Spleen (tissue), 11 donors: ENCODE measurements at regions not wholly inside any gene's neighbourhood (a gene's known extent, or its start where the extent isn't known, plus 50 kb on each side); places are given as distances from the start of the nearest gene placed in this dataset.

Experiments
- DNase-seq: peaks from one replicate; pipeline ENCODE4 v3.0.0-alpha.2; 2020
- H3K27ac ChIP-seq, 8 donors: fragments of 200-600 bp; sonication (generic) in 7 of 8; 1 replicate in 4 of 8; 2 replicates in 4 of 8; pipeline versions ENCODE4 v1.5.0 to v1.8.0; 2016 to 2021; ENCODE audit warnings: inconsistent platforms in 4 of 8, mild to moderate bottlenecking in 4 of 8, moderate library complexity in 1 of 8
- H3K27me3 ChIP-seq, 7 donors: fragments of 200-600 bp; sonication (generic) in 6 of 7; replicated peaks in 1 of 7; 1 replicate in 4 of 7; 2 replicates in 3 of 7; pipeline versions ENCODE4 v1.5.0 to v1.8.0; 2016 to 2021; ENCODE audit warnings: inconsistent platforms in 3 of 7, mild to moderate bottlenecking in 1 of 7
- H3K36me3 ChIP-seq, 6 donors: fragments of 200-600 bp; sonication (generic) in 5 of 6; 1 replicate in 4 of 6; 2 replicates in 2 of 6; pipeline versions ENCODE4 v1.5.0 to v1.8.0; 2016 to 2021; ENCODE audit warnings: inconsistent platforms in 2 of 6
- H3K4me1 ChIP-seq, 6 donors: fragments of 200-600 bp; sonication (generic) in 5 of 6; 1 replicate in 3 of 6; 2 replicates in 3 of 6; pipeline versions ENCODE4 v1.5.0 to v1.8.0; 2016 to 2021; ENCODE audit warnings: inconsistent platforms in 3 of 6
- H3K4me3 ChIP-seq, 8 donors: fragments of 200-600 bp; sonication (generic) in 7 of 8; 1 replicate in 4 of 8; 2 replicates in 4 of 8; pipeline versions ENCODE4 v1.5.0 to v1.8.0; 2016 to 2021; ENCODE audit warnings: inconsistent platforms in 4 of 8, mild to moderate bottlenecking in 4 of 8, moderate library complexity in 2 of 8
- H3K9me3 ChIP-seq, 8 donors: fragments of 200-600 bp; sonication (generic) in 7 of 8; 1 replicate in 4 of 8; 2 replicates in 4 of 8; pipeline versions ENCODE4 v1.5.0 to v1.8.0; 2016 to 2021; ENCODE audit warnings: inconsistent platforms in 4 of 8
- POLR2A ChIP-seq, 3 donors: fragments of 450-650 bp; IDR thresholded peaks; one replicate each; pipeline ENCODE4 v1.5.1; 2017; ENCODE audit warnings: antibody characterized with exemption in 3 of 3, mild to moderate bottlenecking in 1 of 3
- POLR2AphosphoS5 ChIP-seq, 3 donors: sonication (generic); formaldehyde crosslinking; IDR thresholded peaks; one replicate each; pipeline ENCODE4 v1.5.1; 2017; ENCODE audit warnings: antibody characterized with exemption in 3 of 3
- WGBS, 5 donors: extraction: QIAGEN DNeasy Blood & Tissue Kit in 3 of 5; methylation state at CpG; one replicate each; pipeline versions ENCODE4 v1.1.5 to v1.1.7; 2013 to 2018; 5-methylcytosine and 5-hydroxymethylcytosine counted together
- intact Hi-C: fragments of 100-400 bp; cut with DNase I; formaldehyde crosslinking; loops from one replicate; pipeline ENCODE4 v1.15.0; 2023; ENCODE audit warnings: low total_unique reads
- TF ChIP-seq, protein P1 (sequence below), 11 experiments: fragments of 200-600 bp in 7 of 11; fragments of 450-650 bp in 4 of 11; sonication (generic) in 4 of 11; IDR thresholded peaks in 8 of 11; conservative IDR thresholded peaks in 3 of 11; 1 replicate in 7 of 11; 2 replicates in 4 of 11; pipeline versions ENCODE4 v1.4.0 to v1.8.0; 2016 to 2021; ENCODE audit warnings: antibody characterized with exemption in 11 of 11, inconsistent platforms in 4 of 11, mild to moderate bottlenecking in 1 of 11
- donor health status: healthy with polysubstance abuse.
- donor health status: DM: no; HTN: no; CAD: no; lungs with moderate emphysema.
- donor health status: DM: no; HTN: no; CAD: no.
- donor health status: Bipolar disorder and iron deficiency.
- donor health status: healthy.
- donor health status: DM: no; HTN: no; CAD: no.
- donor health status: DM: yes; HTN: yes; CAD: no.

DNA sequence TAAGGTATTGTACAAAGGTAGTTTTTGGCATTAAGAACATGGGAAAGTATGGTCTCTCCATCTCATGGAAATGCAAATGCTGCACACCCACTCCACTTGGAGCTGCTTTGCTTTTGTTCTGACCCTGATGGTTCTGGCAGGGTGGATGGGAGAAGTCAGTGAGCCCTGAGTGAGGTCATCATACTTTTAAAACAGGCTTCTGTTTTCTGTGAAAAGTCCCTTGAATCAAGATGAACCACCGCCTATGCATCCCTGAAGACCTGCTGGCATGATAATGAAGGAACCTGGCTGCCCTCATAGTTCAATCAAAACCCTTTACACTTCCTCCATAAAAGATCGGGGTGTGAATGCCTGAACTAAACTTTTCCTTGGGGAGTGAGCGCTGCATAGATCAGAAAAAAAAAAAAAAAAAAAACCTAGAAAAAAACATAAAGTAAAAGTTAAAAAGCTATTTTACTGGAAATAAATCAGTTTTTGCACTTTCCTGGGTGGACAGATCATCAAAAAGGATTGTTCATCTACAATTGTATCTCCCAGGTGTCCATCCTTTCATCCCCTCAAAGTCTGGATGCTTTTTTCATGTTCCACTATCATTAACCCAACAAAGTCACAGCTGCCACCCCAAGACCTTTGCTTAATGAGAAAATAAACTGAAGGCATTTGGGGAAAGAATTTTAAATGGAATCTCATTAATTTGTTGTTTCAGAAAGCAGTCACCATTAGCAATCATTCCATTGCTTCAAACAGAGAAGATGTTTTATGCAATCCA, 728.1 kb upstream of the DDX18 start:
- H3K4me1 ChIP-seq = no peaks in the 10 kb centered on the region
- H3K4me3 ChIP-seq = no peak overlapping the region
- TF ChIP-seq POLR2AphosphoS5 (IDR thresholded peaks at IDR 0.05) (no peak), POLR2A (IDR thresholded peaks at IDR 0.05) (no peak)
- TF ChIP-seq, protein P1, sequence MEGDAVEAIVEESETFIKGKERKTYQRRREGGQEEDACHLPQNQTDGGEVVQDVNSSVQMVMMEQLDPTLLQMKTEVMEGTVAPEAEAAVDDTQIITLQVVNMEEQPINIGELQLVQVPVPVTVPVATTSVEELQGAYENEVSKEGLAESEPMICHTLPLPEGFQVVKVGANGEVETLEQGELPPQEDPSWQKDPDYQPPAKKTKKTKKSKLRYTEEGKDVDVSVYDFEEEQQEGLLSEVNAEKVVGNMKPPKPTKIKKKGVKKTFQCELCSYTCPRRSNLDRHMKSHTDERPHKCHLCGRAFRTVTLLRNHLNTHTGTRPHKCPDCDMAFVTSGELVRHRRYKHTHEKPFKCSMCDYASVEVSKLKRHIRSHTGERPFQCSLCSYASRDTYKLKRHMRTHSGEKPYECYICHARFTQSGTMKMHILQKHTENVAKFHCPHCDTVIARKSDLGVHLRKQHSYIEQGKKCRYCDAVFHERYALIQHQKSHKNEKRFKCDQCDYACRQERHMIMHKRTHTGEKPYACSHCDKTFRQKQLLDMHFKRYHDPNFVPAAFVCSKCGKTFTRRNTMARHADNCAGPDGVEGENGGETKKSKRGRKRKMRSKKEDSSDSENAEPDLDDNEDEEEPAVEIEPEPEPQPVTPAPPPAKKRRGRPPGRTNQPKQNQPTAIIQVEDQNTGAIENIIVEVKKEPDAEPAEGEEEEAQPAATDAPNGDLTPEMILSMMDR (IDR thresholded peaks at IDR 0.05 in 8 of 11, conservative IDR thresholded peaks at IDR 0.05 in 3 of 11) = no peak
- DNase-seq = no peak
- intact Hi-C loops = no loop called here
- no peaks in the 10 kb centered on the region for H3K9me3 ChIP-seq
- 66 to 92% (median 86%) methylated on average over 3 of the region's 3 CpGs for WGBS, 5 donors
- H3K27me3 ChIP-seq = no peaks in the 10 kb centered on the region
- H3K36me3 ChIP-seq = no peaks in the 10 kb centered on the region
- no peak overlapping the region for H3K27ac ChIP-seq

DNA sequence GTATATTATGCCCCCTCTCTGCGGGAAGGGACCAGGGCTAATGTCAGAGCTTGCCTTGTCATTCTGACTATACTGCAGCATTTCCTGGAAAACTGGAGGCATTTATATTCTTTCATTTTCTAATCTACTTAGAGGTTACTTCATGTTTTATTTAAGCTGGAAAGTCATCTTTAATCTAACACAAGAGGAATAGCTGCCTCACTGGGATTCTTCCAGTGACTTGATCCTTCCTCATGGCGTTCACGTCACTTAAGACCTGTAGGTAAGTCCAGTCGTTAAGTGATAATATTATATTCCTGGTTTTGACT, 727.6 kb upstream of the DDX18 start:
- H3K9me3 ChIP-seq = no peaks in the 10 kb centered on the region
- no peak overlapping the region for H3K27ac ChIP-seq
- intact Hi-C loops = no loop called here
- TF ChIP-seq POLR2A (IDR thresholded peaks at IDR 0.05) (no peak), POLR2AphosphoS5 (IDR thresholded peaks at IDR 0.05) (no peak)
- TF ChIP-seq, protein P1 (IDR thresholded peaks at IDR 0.05 in 8 of 11, conservative IDR thresholded peaks at IDR 0.05 in 3 of 11) = no peak
- no peak overlapping the region for H3K4me3 ChIP-seq
- H3K36me3 ChIP-seq = no peaks in the 10 kb centered on the region
- H3K27me3 ChIP-seq = no peaks in the 10 kb centered on the region
- WGBS, 5 donors = 75 to 84% (median 78%) methylated on average over 4 of the region's 4 CpGs
- H3K4me1 ChIP-seq = no peaks in the 10 kb centered on the region
- DNase-seq = no peak

DNA sequence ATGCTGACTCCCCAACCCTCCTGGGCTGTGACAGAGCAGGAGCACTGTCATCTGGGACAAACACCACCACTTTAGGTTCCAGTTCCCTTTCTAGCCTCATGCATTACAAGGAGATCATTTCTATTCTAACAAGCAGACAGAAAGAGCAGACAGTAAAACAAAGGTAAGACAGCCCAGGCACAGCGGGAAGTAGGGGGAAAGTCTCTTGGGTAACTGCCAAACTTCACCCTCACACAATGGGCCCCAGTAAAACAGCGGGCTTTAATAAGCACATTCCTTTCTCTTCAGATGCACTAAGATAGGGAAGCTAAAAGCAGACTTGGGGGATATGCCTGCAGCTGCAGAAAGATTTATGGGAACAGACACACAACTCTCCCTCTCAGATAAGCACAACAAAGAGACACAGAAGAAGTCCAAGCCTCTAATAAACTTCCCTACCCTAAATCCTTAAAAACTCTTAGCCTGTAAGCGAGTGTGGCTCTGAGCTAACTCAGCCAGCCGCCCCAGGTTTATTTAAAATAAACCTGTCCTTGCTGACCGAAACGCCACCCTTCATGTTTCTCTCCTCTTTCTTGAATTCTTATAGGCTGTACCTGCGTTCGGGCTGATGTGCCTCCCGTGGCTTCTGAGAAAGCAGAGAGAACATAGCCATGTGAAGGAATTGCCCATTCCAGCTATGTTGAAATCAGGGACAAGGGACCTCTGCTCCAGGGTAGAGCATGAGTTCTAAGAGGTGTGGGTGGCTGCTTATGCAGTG, 726.8 kb upstream of the DDX18 start:
- Histone ChIP-seq H3K36me3 (no peaks in the 10 kb centered on the region), H3K4me3 (no peak overlapping the region), H3K27ac (no peak overlapping the region), H3K27me3 (no peaks in the 10 kb centered on the region), H3K9me3 (no peaks in the 10 kb centered on the region), H3K4me1 (no peaks in the 10 kb centered on the region)
- TF ChIP-seq, protein P1 (IDR thresholded peaks at IDR 0.05 in 8 of 11, conservative IDR thresholded peaks at IDR 0.05 in 3 of 11) = no peak
- TF ChIP-seq POLR2A (IDR thresholded peaks at IDR 0.05) (no peak), POLR2AphosphoS5 (IDR thresholded peaks at IDR 0.05) (no peak)
- intact Hi-C loops = no loop called here
- no peak for DNase-seq
- WGBS, 5 donors = 31 to 36% (median 35%) methylated on average over 9 of the region's 9 CpGs

DNA sequence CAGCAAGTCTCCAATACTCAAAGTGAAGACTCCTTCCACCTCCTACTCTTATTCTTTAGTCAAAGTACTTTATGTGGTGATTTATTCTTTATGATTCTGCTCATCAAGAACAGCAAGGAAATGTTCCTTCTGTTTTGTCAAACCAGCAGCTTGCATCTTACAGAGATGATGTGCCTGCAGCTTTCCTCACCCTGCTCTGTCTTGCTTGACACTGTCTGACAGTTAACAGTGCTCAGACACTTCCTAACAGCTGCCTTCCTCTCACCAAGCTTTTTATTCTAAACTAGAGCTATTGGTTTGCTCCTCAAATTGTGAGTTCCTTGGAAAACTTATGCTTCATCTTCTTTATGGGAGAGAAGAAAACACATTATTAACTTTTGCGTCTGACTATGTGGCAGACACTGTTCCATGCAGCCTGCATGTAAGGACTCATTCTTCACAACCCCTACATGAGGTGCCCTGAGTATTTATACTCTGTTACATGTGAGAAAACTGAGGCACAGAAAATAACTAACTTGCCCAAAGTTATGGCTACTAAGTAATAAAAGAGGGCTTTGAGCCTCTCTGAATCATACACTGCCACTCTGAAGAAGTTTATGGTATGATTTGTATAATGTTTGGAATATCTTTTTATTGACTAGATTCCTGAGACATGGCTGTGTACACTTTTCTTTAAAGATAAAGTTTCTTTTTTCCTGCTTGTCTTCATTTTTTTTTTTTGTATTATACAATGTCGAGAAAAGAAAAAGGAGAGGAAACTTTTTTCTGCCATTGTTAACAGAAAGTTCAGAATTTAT, 723.3 kb upstream of the DDX18 start:
- no peak overlapping the region for H3K4me3 ChIP-seq
- intact Hi-C loops = no loop called here
- no peaks in the 10 kb centered on the region for H3K27me3 ChIP-seq
- 76 to 96% (median 82%) methylated on average over 2 of the region's 2 CpGs for WGBS, 5 donors
- H3K4me1 ChIP-seq = no peaks in the 10 kb centered on the region
- H3K9me3 ChIP-seq = no peaks in the 10 kb centered on the region
- H3K27ac ChIP-seq = no peak overlapping the region
- no peak for DNase-seq
- H3K36me3 ChIP-seq = no peaks in the 10 kb centered on the region
- TF ChIP-seq, protein P1 (IDR thresholded peaks at IDR 0.05 in 8 of 11, conservative IDR thresholded peaks at IDR 0.05 in 3 of 11) = no peak
- TF ChIP-seq POLR2A (IDR thresholded peaks at IDR 0.05) (no peak), POLR2AphosphoS5 (IDR thresholded peaks at IDR 0.05) (no peak)
